ENCODE measurements at regions not wholly inside any gene's neighbourhood (a gene's known extent, or its start where the extent isn't known, plus 50 kb on each side); places are given as distances from the start of the nearest gene placed in this dataset.

DNA sequence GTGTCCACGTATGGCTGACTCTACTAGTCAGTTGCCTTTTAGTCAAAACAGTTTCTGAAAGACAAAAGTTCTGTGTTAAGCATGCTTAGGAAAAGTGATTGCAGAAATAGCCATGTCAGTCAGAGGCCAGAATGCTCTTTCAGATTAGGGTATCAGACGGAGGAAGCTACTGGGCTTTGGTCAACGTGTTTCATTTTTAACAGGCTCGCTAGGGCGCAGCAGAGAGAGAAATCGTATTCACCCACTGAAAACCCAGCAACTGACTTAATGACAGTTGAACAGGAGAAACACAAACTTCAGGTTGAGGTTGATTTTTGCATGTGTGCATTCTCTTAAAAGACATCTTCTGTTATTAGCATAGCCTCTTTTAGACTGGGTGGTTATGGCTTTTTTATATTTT lies 322.6 kb upstream of the KIAA1217 start:
- POLR2A ChIA-PET, result no interaction called here
- Histone ChIP-seq H3K27ac (ENCODE audit: extremely low read depth, low read depth, low read length) (no peak overlapping the region), H3K9me3 (ENCODE audit: control insufficient read depth, insufficient read depth, low read depth, low read length) (no peaks in the 10 kb centered on the region), H3K4me1 (ENCODE audit: control insufficient read depth, insufficient read depth, low read length) (no peaks in the 10 kb centered on the region), H3K4me3 (ENCODE audit: low read depth, low read length) (no peak overlapping the region), H3K36me3 (ENCODE audit: control insufficient read depth in 2 of 2, insufficient read depth in 1 of 2, low read length in 2 of 2) (no peaks in the 10 kb centered on the region)
- TF ChIP-seq ZNF211 (tag by site-specific recombination; IDR thresholded peaks at IDR 0.05; ENCODE audit: low read depth) (no peak), ZNF664 (tag by site-specific recombination; IDR thresholded peaks at IDR 0.05) (no peak)
- TF ChIP-seq, protein P1, sequence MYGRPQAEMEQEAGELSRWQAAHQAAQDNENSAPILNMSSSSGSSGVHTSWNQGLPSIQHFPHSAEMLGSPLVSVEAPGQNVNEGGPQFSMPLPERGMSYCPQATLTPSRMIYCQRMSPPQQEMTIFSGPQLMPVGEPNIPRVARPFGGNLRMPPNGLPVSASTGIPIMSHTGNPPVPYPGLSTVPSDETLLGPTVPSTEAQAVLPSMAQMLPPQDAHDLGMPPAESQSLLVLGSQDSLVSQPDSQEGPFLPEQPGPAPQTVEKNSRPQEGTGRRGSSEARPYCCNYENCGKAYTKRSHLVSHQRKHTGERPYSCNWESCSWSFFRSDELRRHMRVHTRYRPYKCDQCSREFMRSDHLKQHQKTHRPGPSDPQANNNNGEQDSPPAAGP (tag by site-specific recombination; IDR thresholded peaks at IDR 0.05), result no peak
- CTCF ChIA-PET, result interaction anchor here (0.7 kb wide), 1 partner anchor 35 kb away, joined by 3 read pairs; no protein-coding TSS in a partner anchor

DNA sequence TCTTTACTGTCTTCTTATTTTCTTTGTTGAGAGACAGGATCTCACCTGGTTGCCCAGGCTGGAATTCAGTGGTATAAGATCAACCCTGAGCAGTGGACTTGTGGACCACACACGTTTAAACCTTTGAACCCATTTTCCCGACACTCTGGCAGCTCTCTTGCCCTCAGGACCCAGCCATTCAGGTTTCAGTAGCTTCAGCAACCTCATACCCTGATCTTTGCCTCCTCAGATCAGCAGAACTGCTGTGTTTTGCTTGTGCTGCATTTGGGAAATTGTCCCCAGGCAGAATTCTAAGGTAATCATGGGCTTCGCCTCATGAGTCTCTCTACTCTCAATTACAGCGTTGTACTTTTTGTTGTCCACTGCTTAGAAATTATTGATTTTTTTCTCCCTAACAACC lies 317.6 kb upstream of the KIAA1217 start:
- Histone ChIP-seq H3K27ac (ENCODE audit: extremely low read depth, low read depth, low read length) (no peak overlapping the region), H3K36me3 (ENCODE audit: control insufficient read depth in 2 of 2, insufficient read depth in 1 of 2, low read length in 2 of 2) (no peaks in the 10 kb centered on the region), H3K4me3 (ENCODE audit: low read depth, low read length) (no peak overlapping the region), H3K4me1 (ENCODE audit: control insufficient read depth, insufficient read depth, low read length) (no peaks in the 10 kb centered on the region), H3K9me3 (ENCODE audit: control insufficient read depth, insufficient read depth, low read depth, low read length) (no peaks in the 10 kb centered on the region)
- ChIA-PET CTCF (no interaction called here), POLR2A (no interaction called here)
- TF ChIP-seq, protein P2, sequence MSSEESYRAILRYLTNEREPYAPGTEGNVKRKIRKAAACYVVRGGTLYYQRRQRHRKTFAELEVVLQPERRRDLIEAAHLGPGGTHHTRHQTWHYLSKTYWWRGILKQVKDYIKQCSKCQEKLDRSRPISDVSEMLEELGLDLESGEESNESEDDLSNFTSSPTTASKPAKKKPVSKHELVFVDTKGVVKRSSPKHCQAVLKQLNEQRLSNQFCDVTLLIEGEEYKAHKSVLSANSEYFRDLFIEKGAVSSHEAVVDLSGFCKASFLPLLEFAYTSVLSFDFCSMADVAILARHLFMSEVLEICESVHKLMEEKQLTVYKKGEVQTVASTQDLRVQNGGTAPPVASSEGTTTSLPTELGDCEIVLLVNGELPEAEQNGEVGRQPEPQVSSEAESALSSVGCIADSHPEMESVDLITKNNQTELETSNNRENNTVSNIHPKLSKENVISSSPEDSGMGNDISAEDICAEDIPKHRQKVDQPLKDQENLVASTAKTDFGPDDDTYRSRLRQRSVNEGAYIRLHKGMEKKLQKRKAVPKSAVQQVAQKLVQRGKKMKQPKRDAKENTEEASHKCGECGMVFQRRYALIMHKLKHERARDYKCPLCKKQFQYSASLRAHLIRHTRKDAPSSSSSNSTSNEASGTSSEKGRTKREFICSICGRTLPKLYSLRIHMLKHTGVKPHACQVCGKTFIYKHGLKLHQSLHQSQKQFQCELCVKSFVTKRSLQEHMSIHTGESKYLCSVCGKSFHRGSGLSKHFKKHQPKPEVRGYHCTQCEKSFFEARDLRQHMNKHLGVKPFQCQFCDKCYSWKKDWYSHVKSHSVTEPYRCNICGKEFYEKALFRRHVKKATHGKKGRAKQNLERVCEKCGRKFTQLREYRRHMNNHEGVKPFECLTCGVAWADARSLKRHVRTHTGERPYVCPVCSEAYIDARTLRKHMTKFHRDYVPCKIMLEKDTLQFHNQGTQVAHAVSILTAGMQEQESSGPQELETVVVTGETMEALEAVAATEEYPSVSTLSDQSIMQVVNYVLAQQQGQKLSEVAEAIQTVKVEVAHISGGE (tag by site-specific recombination; conservative IDR thresholded peaks at IDR 0.05; ENCODE audit: low read depth), result no peak
- TF ChIP-seq ZNF776 (tag by site-specific recombination; IDR thresholded peaks at IDR 0.05; ENCODE audit: borderline replicate concordance) (no peak), ZNF600 (tag by site-specific recombination; IDR thresholded peaks at IDR 0.05) (no peak), ZNF214 (tag by site-specific recombination; IDR thresholded peaks at IDR 0.05; ENCODE audit: borderline replicate concordance) (no peak), KLF8 (tag by site-specific recombination; IDR thresholded peaks at IDR 0.05) (no peak), ZNF37A (tag by site-specific recombination; IDR thresholded peaks at IDR 0.05) (no peak), ZNF549 (tag by site-specific recombination; IDR thresholded peaks at IDR 0.05) (no peak), ZNF223 (tag by site-specific recombination; IDR thresholded peaks at IDR 0.05) (no peak), MYNN (tag by site-specific recombination; IDR thresholded peaks at IDR 0.05; ENCODE audit: borderline replicate concordance) (no peak), KLF7 (tag by site-specific recombination; IDR thresholded peaks at IDR 0.05; ENCODE audit: borderline replicate concordance) (no peak), ZNF239 (tag by site-specific recombination; IDR thresholded peaks at IDR 0.05) (no peak), ZNF324 (tag by site-specific recombination; IDR thresholded peaks at IDR 0.05) (no peak), EGR2 (tag by site-specific recombination; IDR thresholded peaks at IDR 0.05; ENCODE audit: low read depth) (no peak)
- TF ChIP-seq, protein P3, sequence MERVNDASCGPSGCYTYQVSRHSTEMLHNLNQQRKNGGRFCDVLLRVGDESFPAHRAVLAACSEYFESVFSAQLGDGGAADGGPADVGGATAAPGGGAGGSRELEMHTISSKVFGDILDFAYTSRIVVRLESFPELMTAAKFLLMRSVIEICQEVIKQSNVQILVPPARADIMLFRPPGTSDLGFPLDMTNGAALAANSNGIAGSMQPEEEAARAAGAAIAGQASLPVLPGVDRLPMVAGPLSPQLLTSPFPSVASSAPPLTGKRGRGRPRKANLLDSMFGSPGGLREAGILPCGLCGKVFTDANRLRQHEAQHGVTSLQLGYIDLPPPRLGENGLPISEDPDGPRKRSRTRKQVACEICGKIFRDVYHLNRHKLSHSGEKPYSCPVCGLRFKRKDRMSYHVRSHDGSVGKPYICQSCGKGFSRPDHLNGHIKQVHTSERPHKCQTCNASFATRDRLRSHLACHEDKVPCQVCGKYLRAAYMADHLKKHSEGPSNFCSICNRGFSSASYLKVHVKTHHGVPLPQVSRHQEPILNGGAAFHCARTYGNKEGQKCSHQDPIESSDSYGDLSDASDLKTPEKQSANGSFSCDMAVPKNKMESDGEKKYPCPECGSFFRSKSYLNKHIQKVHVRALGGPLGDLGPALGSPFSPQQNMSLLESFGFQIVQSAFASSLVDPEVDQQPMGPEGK (tag by site-specific recombination; IDR thresholded peaks at IDR 0.05), result no peak

DNA sequence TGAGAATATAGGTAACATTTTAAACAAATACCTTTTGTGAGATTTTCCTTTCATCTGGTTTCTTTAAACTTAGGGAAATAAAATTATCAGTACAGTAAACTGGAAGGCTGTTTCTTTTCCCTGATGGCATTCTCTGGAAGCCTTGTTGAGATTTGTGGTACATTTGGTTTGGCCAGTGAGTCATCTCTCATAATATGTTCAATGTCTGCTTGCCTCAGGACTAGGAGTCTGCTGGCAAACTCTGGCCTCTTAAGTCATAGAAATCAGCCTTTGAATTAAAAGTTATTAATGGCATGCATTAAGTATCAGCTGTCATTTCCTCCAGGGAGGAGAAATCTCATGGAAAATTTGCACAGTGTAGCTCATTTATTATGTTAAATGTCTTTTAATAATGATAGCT lies 316.6 kb upstream of the KIAA1217 start:
- H3K9me3 ChIP-seq (ENCODE audit: control insufficient read depth, insufficient read depth, low read depth, low read length), result no peaks in the 10 kb centered on the region
- POLR2A ChIA-PET, result no interaction called here
- no peak overlapping the region for H3K4me3 ChIP-seq (ENCODE audit: low read depth, low read length)
- TF ChIP-seq ZNF112 (tag by site-specific recombination; IDR thresholded peaks at IDR 0.05) (no peak), ZNF530 (tag by site-specific recombination; IDR thresholded peaks at IDR 0.05; ENCODE audit: low read depth) (no peak), ZNF416 (tag by site-specific recombination; IDR thresholded peaks at IDR 0.05) (no peak), ZNF184 (tag by site-specific recombination; IDR thresholded peaks at IDR 0.05) (no peak), ZNF214 (tag by site-specific recombination; IDR thresholded peaks at IDR 0.05; ENCODE audit: borderline replicate concordance) (no peak)
- no peaks in the 10 kb centered on the region for H3K4me1 ChIP-seq (ENCODE audit: control insufficient read depth, insufficient read depth, low read length)
- H3K27ac ChIP-seq (ENCODE audit: extremely low read depth, low read depth, low read length), result no peak overlapping the region
- H3K36me3 ChIP-seq (ENCODE audit: control insufficient read depth in 2 of 2, insufficient read depth in 1 of 2, low read length in 2 of 2), result no peaks in the 10 kb centered on the region
- CTCF ChIA-PET, result no interaction called here

Measured in HEK293 (cell line).